ENCODE measurements at regions not wholly inside any gene's neighbourhood (a gene's known extent, or its start where the extent isn't known, plus 50 kb on each side); places are given as distances from the start of the nearest gene placed in this dataset.
A peak's percentile ranks its signal among the peaks of the same experiment; 100 is the strongest.

DNA sequence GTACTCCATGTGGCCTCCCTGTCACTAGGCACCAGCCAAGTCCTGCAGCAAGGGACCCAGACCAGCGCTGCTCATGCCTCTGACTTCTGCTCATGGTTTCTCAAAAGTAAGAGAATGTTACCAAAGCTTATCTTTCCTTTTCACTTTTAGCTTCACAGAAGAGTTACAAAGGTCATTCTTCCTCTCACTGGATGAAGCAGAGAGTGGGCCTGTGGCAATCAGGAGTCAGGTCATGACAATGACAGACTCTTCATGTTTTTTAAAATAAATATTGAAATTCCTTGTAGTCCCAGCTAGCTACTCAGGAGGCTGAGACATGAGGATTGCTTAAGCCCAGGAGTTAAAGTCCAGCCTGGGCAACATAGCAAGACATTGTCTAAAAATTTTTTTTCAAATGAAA lies 126.1 kb downstream of the OSR1 start:
- no peak for TF ChIP-seq POLR2A (IDR thresholded peaks at IDR 0.05)
- TF ChIP-seq, protein P1, sequence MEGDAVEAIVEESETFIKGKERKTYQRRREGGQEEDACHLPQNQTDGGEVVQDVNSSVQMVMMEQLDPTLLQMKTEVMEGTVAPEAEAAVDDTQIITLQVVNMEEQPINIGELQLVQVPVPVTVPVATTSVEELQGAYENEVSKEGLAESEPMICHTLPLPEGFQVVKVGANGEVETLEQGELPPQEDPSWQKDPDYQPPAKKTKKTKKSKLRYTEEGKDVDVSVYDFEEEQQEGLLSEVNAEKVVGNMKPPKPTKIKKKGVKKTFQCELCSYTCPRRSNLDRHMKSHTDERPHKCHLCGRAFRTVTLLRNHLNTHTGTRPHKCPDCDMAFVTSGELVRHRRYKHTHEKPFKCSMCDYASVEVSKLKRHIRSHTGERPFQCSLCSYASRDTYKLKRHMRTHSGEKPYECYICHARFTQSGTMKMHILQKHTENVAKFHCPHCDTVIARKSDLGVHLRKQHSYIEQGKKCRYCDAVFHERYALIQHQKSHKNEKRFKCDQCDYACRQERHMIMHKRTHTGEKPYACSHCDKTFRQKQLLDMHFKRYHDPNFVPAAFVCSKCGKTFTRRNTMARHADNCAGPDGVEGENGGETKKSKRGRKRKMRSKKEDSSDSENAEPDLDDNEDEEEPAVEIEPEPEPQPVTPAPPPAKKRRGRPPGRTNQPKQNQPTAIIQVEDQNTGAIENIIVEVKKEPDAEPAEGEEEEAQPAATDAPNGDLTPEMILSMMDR (IDR thresholded peaks at IDR 0.05) = no peak
- no peaks in the 10 kb centered on the region for H3K9me3 ChIP-seq
- intact Hi-C loops (cut with DNase I) = no loop called here
- peaks cover 0 to 3% (median 0%) of the 10 kb centered on the region in 12 donors for H3K4me1 ChIP-seq
- WGBS, 4 donors = 93 to 100% (median 97%) methylated on average over 1 of the region's 1 CpG
- H3K4me3 ChIP-seq = no peak overlapping the region
- ATAC-seq (no peak), DNase-seq (no peak)
- no peak overlapping the region for H3K27ac ChIP-seq
- H3K36me3 ChIP-seq = no peaks in the 10 kb centered on the region
- no peaks in the 10 kb centered on the region for H3K27me3 ChIP-seq

DNA sequence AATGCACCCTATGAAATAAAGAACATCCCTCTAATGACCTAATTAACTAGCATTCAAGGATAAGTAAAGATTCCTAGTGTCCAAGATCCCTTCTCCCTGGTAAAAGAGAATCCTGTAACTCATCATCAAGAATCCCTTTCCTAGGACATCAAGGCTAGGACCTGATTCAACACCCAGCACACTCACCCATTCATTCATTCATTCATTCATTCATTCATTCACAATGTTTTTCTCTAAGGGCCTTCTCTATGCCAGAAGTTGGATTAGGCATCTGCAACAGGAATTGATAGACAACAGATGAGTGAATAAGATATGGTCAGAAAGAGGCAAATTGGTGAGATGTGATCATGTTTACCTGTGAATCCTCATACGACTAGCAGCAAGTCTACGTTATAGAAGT lies 126.8 kb downstream of the OSR1 start:
- Histone ChIP-seq H3K27ac (no peak overlapping the region), H3K4me1 (peaks cover 0 to 3% (median 0%) of the 10 kb centered on the region in 12 donors), H3K27me3 (no peaks in the 10 kb centered on the region), H3K36me3 (no peaks in the 10 kb centered on the region), H3K9me3 (no peaks in the 10 kb centered on the region), H3K4me3 (no peak overlapping the region)
- intact Hi-C loops (cut with DNase I) = no loop called here
- DNase-seq (no peak), ATAC-seq (no peak)
- 90 to 97% (median 96%) methylated on average over 2 of the region's 2 CpGs for WGBS, 4 donors
- TF ChIP-seq, protein P1 (IDR thresholded peaks at IDR 0.05) = no peak

DNA sequence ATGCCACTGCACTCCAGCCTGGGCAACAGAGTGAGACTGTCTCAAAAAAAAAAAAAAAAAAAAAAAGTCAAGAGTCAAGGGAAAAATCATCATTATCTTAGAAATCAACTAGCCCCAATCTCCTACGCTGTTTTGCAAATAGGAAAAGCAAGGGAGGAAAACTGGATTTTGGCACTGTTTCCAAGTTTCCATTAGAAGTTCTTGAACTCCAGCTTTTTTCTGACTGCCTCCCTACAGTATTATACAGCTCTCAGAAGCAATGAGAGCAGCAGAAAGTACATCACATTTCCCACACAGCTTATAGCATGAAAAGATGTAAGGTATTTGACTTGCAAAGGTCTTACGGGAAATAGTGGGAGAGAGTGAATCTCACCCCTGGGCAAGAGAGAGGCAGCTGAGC lies 127.8 kb downstream of the OSR1 start:
- intact Hi-C loops (cut with DNase I) = no loop called here
- 62 to 88% (median 83%) methylated on average over 2 of the region's 2 CpGs for WGBS, 4 donors

DNA sequence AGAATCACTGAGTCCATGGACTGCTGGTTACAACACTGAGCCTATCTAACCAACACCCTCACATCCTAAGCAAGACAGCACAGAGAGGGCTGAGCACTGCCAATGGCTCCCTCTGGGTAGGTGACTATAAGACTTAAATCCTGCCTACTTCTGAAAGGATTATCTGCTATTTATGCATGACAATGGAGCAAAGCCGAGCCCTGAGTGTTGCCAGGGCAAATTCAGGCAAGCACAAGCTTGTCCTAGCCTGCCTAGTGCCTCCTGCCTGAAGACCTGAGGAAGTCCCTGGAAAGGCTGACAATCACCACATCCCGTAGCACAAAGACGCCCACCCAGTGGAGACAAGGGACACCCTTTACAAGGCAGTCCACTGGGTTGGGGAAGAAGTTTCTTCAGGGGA lies 129.7 kb downstream of the OSR1 start:
- Histone ChIP-seq H3K9me3 (no peaks in the 10 kb centered on the region), H3K4me3 (no peak overlapping the region), H3K4me1 (peaks cover 0 to 3% (median 0%) of the 10 kb centered on the region in 12 donors), H3K36me3 (no peaks in the 10 kb centered on the region), H3K27me3 (no peaks in the 10 kb centered on the region), H3K27ac (no peak overlapping the region)
- DNase-seq (no peak), ATAC-seq (peak in 1 of 4 donors; percentile 15)
- WGBS, 4 donors = 80 to 84% (median 81%) methylated on average over 1 to 3 of the region's 3 CpGs
- intact Hi-C loops (cut with DNase I) = no loop called here
- TF ChIP-seq POLR2A (IDR thresholded peaks at IDR 0.05) = no peak
- TF ChIP-seq, protein P1 (IDR thresholded peaks at IDR 0.05) = no peak

More for the DNA sequence above, 127.8 kb downstream of the OSR1 start:
- Histone ChIP-seq H3K27me3 (no peaks in the 10 kb centered on the region), H3K4me1 (peaks cover 0 to 3% (median 0%) of the 10 kb centered on the region in 12 donors), H3K36me3 (no peaks in the 10 kb centered on the region), H3K4me3 (no peak overlapping the region), H3K9me3 (no peaks in the 10 kb centered on the region), H3K27ac (no peak overlapping the region)
- DNase-seq (no peak), ATAC-seq (no peak)
- TF ChIP-seq, protein P1 (IDR thresholded peaks at IDR 0.05) = no peak
- no peak for TF ChIP-seq POLR2A (IDR thresholded peaks at IDR 0.05)

Data from heart left ventricle (tissue), 16 donors.